Spleen (tissue), 7 donors: ENCODE measurements at regions not wholly inside any gene's neighbourhood (a gene's known extent, or its start where the extent isn't known, plus 50 kb on each side); places are given as distances from the start of the nearest gene placed in this dataset.

Experiments used
- CTCF ChIP-seq, 11 experiments: fragments of 200-600 bp in 7 of 11; fragments of 450-650 bp in 4 of 11; sonication (generic) in 4 of 11; IDR thresholded peaks in 8 of 11; conservative IDR thresholded peaks in 3 of 11; 1 replicate in 7 of 11; 2 replicates in 4 of 11; pipeline versions ENCODE4 v1.4.0 to v1.8.0; 2016 to 2021; ENCODE audit warnings: antibody characterized with exemption in 11 of 11, inconsistent platforms in 4 of 11, mild to moderate bottlenecking in 1 of 11
- POLR2A ChIP-seq, 3 donors: fragments of 450-650 bp; IDR thresholded peaks; one replicate each; pipeline ENCODE4 v1.5.1; 2017; ENCODE audit warnings: antibody characterized with exemption in 3 of 3, mild to moderate bottlenecking in 1 of 3
- POLR2AphosphoS5 ChIP-seq, 3 donors: sonication (generic); formaldehyde crosslinking; IDR thresholded peaks; one replicate each; pipeline ENCODE4 v1.5.1; 2017; ENCODE audit warnings: antibody characterized with exemption in 3 of 3
- donor health status: DM: no; HTN: no; CAD: no; lungs with moderate emphysema.
- donor health status: DM: no; HTN: no; CAD: no.
- donor health status: DM: no; HTN: no; CAD: no.

DNA sequence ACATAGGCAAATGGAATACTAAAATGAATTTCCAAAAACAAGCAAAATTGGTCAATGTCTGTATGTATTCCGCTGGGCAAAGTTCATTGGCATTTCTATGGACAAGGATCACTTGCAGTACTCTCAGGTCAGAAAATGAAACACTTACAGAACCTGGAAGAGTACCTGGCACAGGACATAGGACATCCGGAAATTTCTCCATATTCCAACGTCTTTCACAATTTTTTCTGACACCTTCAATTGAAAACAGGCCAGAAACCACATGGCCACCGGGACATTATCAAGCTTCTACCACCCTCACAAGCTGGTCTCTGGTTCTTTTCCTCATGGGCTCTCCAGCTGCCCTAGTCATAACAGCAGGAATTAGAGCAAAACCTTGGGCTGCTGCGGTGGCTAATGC is 96.9 kb upstream of the MSH6 start:
- no peak for TF ChIP-seq CTCF (IDR thresholded peaks at IDR 0.05 in 8 of 11, conservative IDR thresholded peaks at IDR 0.05 in 3 of 11)
- no peak for TF ChIP-seq POLR2AphosphoS5 (IDR thresholded peaks at IDR 0.05)
- TF ChIP-seq POLR2A (IDR thresholded peaks at IDR 0.05): no peak
